ENCODE measurements at regions not wholly inside any gene's neighbourhood (a gene's known extent, or its start where the extent isn't known, plus 50 kb on each side); places are given as distances from the start of the nearest gene placed in this dataset.
A peak's percentile ranks its signal among the peaks of the same experiment; 100 is the strongest.

DNA sequence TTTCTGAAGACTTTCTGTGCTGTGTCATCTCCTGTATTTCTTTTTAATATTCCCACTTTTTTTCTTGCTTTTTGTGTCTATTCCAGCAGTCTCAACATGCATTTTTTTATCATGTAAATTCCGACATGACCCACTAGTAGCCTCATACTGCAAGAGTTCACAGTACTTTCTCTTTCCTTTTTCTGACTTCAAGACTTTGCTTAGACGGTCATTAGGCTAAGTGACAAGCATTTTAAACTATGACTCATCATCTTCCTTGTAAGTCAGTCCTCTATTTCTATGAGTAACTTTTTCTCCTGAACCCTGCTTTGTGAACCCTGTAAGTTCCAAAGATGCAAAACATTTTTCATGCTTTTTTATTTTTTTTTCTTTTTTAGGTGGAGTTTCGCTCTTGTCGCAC, 381.2 kb downstream of the TXNL1 start:
- H3K9me3 ChIP-seq, result no peaks in the 10 kb centered on the region
- no peak overlapping the region for H3K27ac ChIP-seq
- ATAC-seq (peak in 3 of 4 donors; percentile 53 to 73 (median 63)), FAIRE-seq (peak; percentile 13), DNase-seq (no peak)
- intact Hi-C loops (cut with DNase I), result no loop called here
- TF ChIP-seq, protein P1, sequence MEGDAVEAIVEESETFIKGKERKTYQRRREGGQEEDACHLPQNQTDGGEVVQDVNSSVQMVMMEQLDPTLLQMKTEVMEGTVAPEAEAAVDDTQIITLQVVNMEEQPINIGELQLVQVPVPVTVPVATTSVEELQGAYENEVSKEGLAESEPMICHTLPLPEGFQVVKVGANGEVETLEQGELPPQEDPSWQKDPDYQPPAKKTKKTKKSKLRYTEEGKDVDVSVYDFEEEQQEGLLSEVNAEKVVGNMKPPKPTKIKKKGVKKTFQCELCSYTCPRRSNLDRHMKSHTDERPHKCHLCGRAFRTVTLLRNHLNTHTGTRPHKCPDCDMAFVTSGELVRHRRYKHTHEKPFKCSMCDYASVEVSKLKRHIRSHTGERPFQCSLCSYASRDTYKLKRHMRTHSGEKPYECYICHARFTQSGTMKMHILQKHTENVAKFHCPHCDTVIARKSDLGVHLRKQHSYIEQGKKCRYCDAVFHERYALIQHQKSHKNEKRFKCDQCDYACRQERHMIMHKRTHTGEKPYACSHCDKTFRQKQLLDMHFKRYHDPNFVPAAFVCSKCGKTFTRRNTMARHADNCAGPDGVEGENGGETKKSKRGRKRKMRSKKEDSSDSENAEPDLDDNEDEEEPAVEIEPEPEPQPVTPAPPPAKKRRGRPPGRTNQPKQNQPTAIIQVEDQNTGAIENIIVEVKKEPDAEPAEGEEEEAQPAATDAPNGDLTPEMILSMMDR (IDR thresholded peaks at IDR 0.05), result no peak
- no peaks in the 10 kb centered on the region for H3K4me1 ChIP-seq
- no peaks in the 10 kb centered on the region for H3K27me3 ChIP-seq
- no peak overlapping the region for H3K4me3 ChIP-seq
- 82 to 84% methylated on average over 4 of the region's 4 CpGs for WGBS, 2 donors
- H3K36me3 ChIP-seq, result no peaks in the 10 kb centered on the region

DNA sequence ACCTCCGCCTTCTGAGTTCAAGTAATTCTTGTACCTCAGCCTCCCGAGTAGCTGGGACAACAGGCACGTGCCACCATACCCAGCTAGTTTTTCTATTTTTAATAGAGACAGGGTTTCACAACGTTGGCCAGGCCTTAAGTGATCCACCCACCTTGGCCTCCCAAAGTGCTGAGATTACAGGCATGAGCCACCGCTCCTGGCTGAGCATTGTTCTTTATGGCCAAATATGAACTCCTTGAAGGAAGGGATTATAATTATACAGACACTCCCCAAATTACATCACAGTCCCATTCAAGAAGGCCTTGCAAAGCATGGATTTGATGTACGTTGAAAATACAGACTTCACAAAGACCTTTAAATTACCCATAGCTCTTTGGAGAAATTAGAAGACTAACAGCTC, 381.7 kb downstream of the TXNL1 start:
- no peak for ATAC-seq
- intact Hi-C loops (cut with DNase I), result no loop called here

DNA sequence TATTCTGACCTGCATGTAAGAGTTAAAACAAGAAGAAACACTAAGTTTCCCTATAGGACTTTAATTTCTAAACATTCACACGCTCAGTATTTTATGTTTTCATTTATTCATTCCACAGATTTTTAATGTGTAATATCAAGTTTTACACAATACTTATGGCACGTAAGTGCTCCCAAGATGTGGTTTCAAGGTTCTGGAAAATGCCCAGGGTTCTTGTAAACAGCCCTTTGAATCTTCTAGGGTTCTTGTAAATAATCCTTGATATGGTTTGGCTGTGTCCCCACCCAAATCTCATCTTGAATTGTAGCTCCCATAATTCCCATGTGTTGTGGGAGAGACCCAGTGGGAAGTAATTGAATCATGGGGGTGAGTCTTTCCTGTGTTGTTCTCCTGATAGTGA, 383.0 kb downstream of the TXNL1 start:
- no peak for FAIRE-seq
- ATAC-seq, result no peak
- Histone ChIP-seq H3K27me3 (no peaks in the 10 kb centered on the region), H3K4me1 (no peaks in the 10 kb centered on the region), H3K4me3 (no peak overlapping the region), H3K9me3 (no peaks in the 10 kb centered on the region), H3K27ac (no peak overlapping the region), H3K36me3 (no peaks in the 10 kb centered on the region)
- intact Hi-C loops (cut with DNase I), result no loop called here
- WGBS, 2 donors, result 93 to 95% methylated on average over 2 of the region's 2 CpGs
- TF ChIP-seq, protein P1 (IDR thresholded peaks at IDR 0.05), result no peak
- no peak for DNase-seq

More for the DNA sequence above, 381.7 kb downstream of the TXNL1 start:
- no peak overlapping the region for H3K27ac ChIP-seq
- TF ChIP-seq, protein P1 (IDR thresholded peaks at IDR 0.05), result no peak
- H3K4me1 ChIP-seq, result no peaks in the 10 kb centered on the region
- no peak for DNase-seq
- H3K27me3 ChIP-seq, result no peaks in the 10 kb centered on the region
- no peak for FAIRE-seq
- H3K9me3 ChIP-seq, result no peaks in the 10 kb centered on the region
- no peak overlapping the region for H3K4me3 ChIP-seq
- no peaks in the 10 kb centered on the region for H3K36me3 ChIP-seq
- 88% methylated on average over 6 of the region's 6 CpGs for WGBS, 2 donors

DNA sequence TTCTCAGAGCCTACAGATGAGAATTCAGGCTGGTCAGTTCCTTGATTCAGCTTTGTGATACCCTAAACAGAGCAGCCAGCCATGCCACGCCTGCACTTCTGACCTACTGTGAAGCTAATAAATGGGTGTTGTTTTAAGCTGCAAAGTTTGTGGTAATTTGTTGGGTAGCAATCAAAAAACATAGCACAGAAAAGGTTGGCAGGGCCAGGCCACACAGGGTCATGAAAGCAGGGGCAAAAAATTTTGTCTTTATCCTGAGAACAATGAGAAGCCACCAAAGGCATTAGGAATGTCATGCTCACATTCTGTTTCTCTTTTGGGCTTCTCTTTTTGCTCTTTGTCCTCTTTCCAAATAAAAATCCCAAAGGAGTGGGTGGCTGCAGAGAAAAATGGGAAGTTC, 385.9 kb downstream of the TXNL1 start:
- TF ChIP-seq, protein P1 (IDR thresholded peaks at IDR 0.05), result no peak
- H3K4me3 ChIP-seq, result no peak overlapping the region
- WGBS, 2 donors, result 97 to 98% methylated on average over 1 of the region's 1 CpG
- no peak overlapping the region for H3K27ac ChIP-seq
- FAIRE-seq (no peak), DNase-seq (no peak), ATAC-seq (no peak)
- H3K4me1 ChIP-seq, result no peaks in the 10 kb centered on the region
- H3K27me3 ChIP-seq, result no peaks in the 10 kb centered on the region
- H3K36me3 ChIP-seq, result no peaks in the 10 kb centered on the region
- intact Hi-C loops (cut with DNase I), result no loop called here
- no peaks in the 10 kb centered on the region for H3K9me3 ChIP-seq

DNA sequence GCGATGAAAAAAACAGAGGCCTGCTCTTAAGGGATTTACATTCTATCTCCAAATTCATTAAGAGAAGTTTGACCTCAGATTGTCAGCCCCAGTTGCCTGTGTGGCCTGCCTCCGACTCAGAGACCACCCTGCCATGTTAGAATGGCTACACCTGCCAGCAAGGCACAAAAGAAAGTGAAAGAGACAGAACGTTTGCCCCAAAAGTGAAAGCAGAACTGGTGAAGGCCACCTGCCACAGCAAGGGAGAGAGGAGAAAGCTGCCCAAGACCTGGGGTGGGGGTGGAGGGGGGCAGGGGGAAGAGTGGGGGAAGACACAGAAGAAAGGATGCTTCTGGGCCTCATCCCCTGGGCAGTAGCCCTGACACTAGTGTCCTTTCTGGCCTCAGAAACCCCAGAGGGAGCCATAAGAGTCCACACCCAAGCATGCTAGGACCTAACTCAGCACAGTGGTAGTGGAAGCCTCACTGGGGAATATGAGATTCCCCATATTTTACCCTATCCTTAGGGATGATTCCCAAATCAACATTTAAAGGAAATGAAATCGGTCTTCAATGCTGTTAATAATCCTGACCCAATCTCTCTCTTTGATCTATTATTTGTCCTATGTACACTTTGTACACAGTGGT, 389.7 kb downstream of the TXNL1 start:
- no peak for DNase-seq
- no peak for FAIRE-seq
- peak in 1 of 4 donors; percentile 71 for ATAC-seq
- Histone ChIP-seq H3K4me3 (no peak overlapping the region), H3K9me3 (no peaks in the 10 kb centered on the region), H3K27me3 (no peaks in the 10 kb centered on the region), H3K27ac (no peak overlapping the region), H3K4me1 (peaks cover 6 to 11% (median 7%) of the 10 kb centered on the region in 3 donors), H3K36me3 (no peaks in the 10 kb centered on the region)
- TF ChIP-seq, protein P1 (IDR thresholded peaks at IDR 0.05), result no peak
- intact Hi-C loops (cut with DNase I), result no loop called here
- WGBS, 2 donors, result 69 to 72% methylated on average over 4 of the region's 4 CpGs

All from pancreas (tissue), 10 donors.